Esophagus (tissue), 2 donors: ENCODE measurements at regions not wholly inside any gene's neighbourhood (a gene's known extent, or its start where the extent isn't known, plus 50 kb on each side); places are given as distances from the start of the nearest gene placed in this dataset.

Experiments
- H3K27ac ChIP-seq, 2 donors: one replicate each; pipeline ENCODE4 v1.5.1; 2013; ENCODE audit warnings: low read depth in 2 of 2, mild to moderate bottlenecking in 2 of 2, inconsistent platforms in 1 of 2, low read length in 1 of 2, moderate library complexity in 1 of 2
- H3K27me3 ChIP-seq, 2 donors: one replicate each; pipeline ENCODE4 v1.6.1; 2013; ENCODE audit warnings: low read length in 2 of 2, control low read depth in 1 of 2, mild to moderate bottlenecking in 1 of 2; ENCODE audit not compliant: insufficient read depth in 2 of 2, control insufficient read depth in 1 of 2
- H3K36me3 ChIP-seq, 2 donors: one replicate each; pipeline ENCODE4 v1.6.1; 2013; ENCODE audit warnings: low read length in 1 of 2; ENCODE audit not compliant: control insufficient read depth in 2 of 2, insufficient read depth in 2 of 2
- H3K4me1 ChIP-seq, 2 donors: one replicate each; pipeline ENCODE4 v1.6.1; 2013; ENCODE audit warnings: low read length in 1 of 2; ENCODE audit not compliant: control insufficient read depth in 2 of 2, insufficient read depth in 2 of 2
- H3K4me3 ChIP-seq, 2 donors: one replicate each; pipeline ENCODE4 v1.5.1; 2013; ENCODE audit warnings: low read length in 2 of 2, mild to moderate bottlenecking in 2 of 2, low read depth in 1 of 2, moderate library complexity in 1 of 2
- H3K9me3 ChIP-seq, 2 donors: one replicate each; pipeline ENCODE4 v1.6.1; 2013; ENCODE audit warnings: mild to moderate bottlenecking in 2 of 2, low read depth in 1 of 2, low read length in 1 of 2, moderate library complexity in 1 of 2; ENCODE audit not compliant: control insufficient read depth in 2 of 2, insufficient read depth in 1 of 2
- whole genome bisulfite sequencing, 2 donors: extraction: QIAGEN DNeasy Blood & Tissue Kit; methylation state at CpG; one replicate each; pipeline ENCODE4 v1.1.7; 2013; 5-methylcytosine and 5-hydroxymethylcytosine counted together
- donor health status: healthy with polysubstance abuse.
- donor health status: Bipolar disorder and iron deficiency.

DNA sequence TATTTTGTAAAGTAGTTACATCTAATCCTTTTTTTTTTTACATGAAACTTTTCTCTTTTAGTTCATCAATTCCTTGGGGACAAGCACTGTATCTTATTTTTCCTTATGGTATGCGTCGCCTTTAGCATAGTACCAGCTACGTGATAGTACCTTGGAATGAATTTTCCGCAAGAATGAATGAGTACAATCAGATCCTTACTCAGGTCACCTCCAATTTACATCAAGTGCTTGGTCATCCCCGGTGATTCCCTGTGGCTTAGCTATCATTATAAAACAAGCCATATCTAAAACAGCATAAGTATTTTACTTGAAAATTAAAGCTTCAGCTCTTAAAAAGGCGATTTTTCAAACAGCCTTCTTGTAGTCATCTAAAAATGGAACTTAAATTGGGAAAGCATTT is 680.4 kb upstream of the MAP3K7 start:
- peaks cover 0 to 12% of the 10 kb centered on the region in 2 donors for H3K9me3 ChIP-seq
- 84 to 87% methylated on average over 6 of the region's 6 CpGs for WGBS, 2 donors

DNA sequence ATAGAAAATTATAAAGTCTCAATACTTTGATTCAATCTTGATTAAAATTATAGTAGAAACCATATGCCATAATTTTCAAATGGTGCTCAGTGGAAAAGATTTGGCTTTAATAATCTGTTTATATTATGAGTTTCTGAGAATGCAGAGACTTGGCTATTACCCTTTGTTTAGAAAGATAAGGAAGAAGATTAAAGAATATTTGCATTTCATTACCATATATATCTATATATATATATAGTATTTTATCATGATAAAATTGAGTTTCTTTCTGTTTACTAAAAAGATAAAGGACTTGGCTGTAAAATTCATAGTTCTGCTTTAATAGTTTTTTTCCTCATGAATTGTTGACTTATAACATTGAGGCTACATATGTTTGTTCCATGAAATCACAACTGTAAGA is 679.3 kb upstream of the MAP3K7 start:
- Histone ChIP-seq H3K36me3 (no peaks in the 10 kb centered on the region), H3K9me3 (peaks cover 0 to 6% of the 10 kb centered on the region in 2 donors), H3K27me3 (no peaks in the 10 kb centered on the region), H3K27ac (no peak overlapping the region), H3K4me1 (no peaks in the 10 kb centered on the region), H3K4me3 (no peak overlapping the region)

More for the DNA sequence above, 680.4 kb upstream of the MAP3K7 start:
- Histone ChIP-seq H3K4me3 (no peak overlapping the region), H3K27ac (no peak overlapping the region), H3K36me3 (no peaks in the 10 kb centered on the region), H3K4me1 (no peaks in the 10 kb centered on the region), H3K27me3 (no peaks in the 10 kb centered on the region)

DNA sequence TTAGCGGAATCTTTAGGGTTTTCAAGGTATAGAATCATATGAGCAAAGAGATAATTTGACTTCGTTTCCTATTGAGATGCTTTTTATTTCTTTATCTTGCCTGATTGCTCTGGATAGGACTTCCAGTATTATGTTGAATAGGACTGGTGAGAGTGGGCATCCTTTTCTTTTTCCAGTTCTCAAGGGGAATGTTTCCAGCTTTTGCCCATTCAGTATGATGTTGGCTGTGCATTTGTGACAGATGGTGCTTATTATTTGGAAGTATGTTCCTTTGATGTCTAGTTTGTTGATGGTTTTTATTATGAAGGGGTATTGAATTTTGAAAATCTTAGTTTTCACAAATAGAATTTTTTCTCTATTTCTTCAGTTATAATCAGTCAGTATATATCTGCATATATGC is 656.6 kb upstream of the MAP3K7 start:
- 81 to 89% methylated on average over 2 of the region's 2 CpGs for WGBS, 2 donors
- H3K9me3 ChIP-seq, result no peaks in the 10 kb centered on the region
- no peak overlapping the region for H3K27ac ChIP-seq
- no peaks in the 10 kb centered on the region for H3K36me3 ChIP-seq
- no peaks in the 10 kb centered on the region for H3K4me1 ChIP-seq
- no peaks in the 10 kb centered on the region for H3K27me3 ChIP-seq
- no peak overlapping the region for H3K4me3 ChIP-seq

DNA sequence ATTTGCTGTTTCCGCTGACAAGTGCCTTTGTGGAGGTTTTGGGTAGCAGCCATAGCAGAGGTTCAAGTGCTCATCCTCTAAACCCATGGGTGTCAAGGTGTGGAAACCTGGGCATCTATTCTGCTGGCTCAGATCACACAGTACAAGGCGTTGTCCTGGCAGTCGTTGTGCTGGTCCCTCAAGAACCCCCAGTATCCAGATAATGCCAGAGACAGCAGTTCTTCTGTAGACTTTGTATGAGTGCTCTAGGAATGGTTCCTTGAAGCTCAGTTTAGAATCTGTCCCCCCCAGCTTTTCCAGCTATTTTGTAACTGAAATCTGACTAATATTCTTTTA is 655.7 kb upstream of the MAP3K7 start:
- Histone ChIP-seq H3K4me3 (no peak overlapping the region), H3K27me3 (no peaks in the 10 kb centered on the region), H3K27ac (no peak overlapping the region), H3K4me1 (no peaks in the 10 kb centered on the region), H3K9me3 (no peaks in the 10 kb centered on the region), H3K36me3 (no peaks in the 10 kb centered on the region)
- WGBS, 2 donors, result 80 to 90% methylated on average over 3 of the region's 3 CpGs

DNA sequence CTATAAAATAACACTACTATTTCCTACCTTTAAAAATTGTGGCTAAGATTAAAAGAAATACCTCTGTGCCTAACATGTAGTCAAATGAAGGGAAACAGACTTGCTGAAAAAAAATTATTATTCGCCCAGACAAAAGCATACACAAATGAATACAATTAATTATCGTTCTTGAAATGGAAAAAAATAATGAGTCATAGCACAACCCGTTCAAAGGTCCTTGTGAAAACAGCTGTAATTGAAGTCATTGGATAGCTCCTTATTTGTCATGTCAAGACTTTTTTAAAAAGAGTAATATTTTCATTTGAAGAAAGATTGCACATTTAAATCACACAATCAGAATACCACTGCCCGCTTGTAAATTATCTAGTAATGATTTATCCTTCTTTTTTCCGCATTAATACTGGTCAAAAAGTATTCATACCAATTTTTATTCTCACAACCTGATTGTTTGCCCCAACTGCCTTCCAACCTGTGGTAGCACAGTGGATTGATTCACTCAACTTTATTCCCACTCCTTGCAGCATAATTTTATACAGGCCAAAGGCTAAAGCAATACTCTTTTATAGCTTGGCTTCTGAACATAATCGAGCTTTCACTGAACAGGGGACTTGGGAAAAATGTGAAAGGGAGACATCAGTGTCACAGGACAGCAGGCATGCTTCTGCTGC is 655.2 kb upstream of the MAP3K7 start:
- no peaks in the 10 kb centered on the region for H3K36me3 ChIP-seq
- WGBS, 2 donors, result 55 to 58% methylated on average over 6 of the region's 6 CpGs
- H3K27me3 ChIP-seq, result no peaks in the 10 kb centered on the region
- H3K4me3 ChIP-seq, result no peak overlapping the region
- H3K4me1 ChIP-seq, result no peaks in the 10 kb centered on the region
- no peak overlapping the region for H3K27ac ChIP-seq
- H3K9me3 ChIP-seq, result no peaks in the 10 kb centered on the region

DNA sequence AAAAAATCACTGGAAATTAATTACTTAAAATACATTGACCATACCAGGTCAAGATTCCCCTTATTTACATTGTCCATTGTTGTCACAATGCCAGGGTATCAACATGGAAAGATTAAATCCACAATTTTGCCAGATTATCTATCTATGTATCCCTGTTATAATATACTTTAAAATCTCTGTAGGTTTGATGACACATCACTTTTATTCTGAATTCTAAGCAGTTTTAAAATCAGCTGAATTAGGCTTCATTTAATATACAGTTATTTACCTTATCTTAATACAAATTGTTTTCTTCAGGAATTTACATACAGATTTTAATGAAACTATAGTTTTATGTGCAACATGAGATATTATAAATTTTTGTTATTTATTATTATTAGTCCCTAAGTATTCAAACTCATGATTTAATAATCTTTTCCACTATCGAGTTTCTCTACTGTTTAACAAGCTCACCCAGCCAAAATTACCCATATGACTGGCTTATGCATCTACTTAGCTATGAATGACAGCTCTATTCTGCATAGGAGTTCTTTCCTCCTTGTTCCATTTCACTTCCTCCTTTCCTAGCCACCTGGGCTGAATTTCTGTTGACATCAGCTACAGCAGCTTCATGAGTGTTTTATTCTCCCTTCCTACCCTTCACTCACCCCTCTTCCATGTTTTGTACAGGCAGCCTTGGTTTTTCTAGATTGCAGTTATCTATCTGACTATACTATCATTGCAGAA is 654.2 kb upstream of the MAP3K7 start:
- Histone ChIP-seq H3K36me3 (no peaks in the 10 kb centered on the region), H3K27ac (no peak overlapping the region), H3K4me1 (no peaks in the 10 kb centered on the region), H3K9me3 (no peaks in the 10 kb centered on the region), H3K27me3 (no peaks in the 10 kb centered on the region), H3K4me3 (no peak overlapping the region)
- 57 to 73% methylated on average over 1 of the region's 1 CpG for WGBS, 2 donors

DNA sequence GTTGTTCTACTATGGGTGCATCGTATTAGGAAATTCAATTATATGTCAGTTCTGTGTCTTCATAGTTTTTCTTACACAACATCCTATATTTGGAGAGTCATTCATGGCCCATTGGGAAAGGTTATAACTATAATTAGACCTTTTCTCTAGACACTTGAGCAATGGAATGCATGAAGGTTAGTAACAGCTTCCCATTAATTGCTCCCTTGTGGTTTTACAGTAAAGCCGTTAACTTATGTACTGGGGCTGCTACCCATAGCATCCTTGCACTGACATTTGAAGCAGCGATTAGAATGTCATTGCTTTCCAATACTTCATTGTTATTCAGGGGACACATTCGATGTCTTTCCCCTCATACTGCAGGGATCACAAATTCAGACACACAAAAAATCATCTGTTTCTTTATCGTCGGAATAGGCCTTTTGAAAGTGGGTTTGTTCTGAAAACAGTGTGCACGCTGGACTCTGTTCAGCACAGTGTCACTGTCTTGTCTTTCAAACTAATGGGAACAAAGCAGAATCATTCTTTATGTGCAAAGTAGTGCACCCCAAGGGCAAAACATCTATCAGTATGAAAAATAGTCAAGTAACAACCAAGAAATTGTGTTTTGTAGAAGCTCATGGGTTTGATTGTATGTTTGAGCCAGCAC is 634.3 kb upstream of the MAP3K7 start:
- H3K36me3 ChIP-seq, result no peaks in the 10 kb centered on the region
- H3K27ac ChIP-seq, result no peak overlapping the region
- H3K4me1 ChIP-seq, result no peaks in the 10 kb centered on the region
- H3K9me3 ChIP-seq, result no peaks in the 10 kb centered on the region
- 66 to 80% methylated on average over 7 of the region's 7 CpGs for WGBS, 2 donors
- no peak overlapping the region for H3K4me3 ChIP-seq
- H3K27me3 ChIP-seq, result no peaks in the 10 kb centered on the region

DNA sequence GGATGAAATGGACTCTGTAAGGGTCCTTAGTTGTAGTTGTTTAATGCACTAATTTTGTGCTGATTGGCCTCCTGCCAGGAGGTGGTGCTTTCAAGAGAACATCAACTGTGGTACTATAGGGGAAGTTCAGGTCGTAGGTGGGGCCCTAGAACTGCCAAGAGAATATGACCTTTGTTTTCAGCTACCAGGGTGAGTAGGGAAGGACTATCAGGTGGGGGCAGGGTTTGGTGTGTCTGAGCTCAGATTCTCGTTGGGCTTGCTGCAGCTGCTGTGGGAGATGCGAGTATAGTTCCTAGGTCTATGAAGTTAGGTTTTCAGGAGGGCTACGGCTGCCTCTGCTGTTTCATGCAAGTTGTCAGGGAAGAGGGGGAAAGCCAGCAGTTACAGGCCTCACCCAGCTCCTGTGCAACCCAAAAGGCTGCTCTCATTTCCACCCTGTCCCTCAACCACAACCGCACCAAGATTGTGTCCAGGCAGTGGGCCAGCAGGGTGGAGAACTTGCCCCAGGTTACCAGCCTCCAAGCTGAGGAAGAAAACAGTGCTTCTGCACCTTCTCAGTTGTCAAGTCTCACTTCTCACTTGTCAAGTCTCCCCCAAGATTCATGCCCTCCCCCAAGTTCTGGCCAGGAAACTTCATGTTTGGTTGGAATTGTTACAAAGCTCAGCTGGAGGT is 626.5 kb upstream of the MAP3K7 start:
- peaks cover 0 to 4% of the 10 kb centered on the region in 2 donors for H3K9me3 ChIP-seq
- H3K4me1 ChIP-seq, result no peaks in the 10 kb centered on the region
- no peaks in the 10 kb centered on the region for H3K36me3 ChIP-seq
- no peak overlapping the region for H3K4me3 ChIP-seq
- H3K27me3 ChIP-seq, result no peaks in the 10 kb centered on the region
- no peak overlapping the region for H3K27ac ChIP-seq
- 58 to 71% methylated on average over 4 to 5 of the region's 5 CpGs for WGBS, 2 donors

DNA sequence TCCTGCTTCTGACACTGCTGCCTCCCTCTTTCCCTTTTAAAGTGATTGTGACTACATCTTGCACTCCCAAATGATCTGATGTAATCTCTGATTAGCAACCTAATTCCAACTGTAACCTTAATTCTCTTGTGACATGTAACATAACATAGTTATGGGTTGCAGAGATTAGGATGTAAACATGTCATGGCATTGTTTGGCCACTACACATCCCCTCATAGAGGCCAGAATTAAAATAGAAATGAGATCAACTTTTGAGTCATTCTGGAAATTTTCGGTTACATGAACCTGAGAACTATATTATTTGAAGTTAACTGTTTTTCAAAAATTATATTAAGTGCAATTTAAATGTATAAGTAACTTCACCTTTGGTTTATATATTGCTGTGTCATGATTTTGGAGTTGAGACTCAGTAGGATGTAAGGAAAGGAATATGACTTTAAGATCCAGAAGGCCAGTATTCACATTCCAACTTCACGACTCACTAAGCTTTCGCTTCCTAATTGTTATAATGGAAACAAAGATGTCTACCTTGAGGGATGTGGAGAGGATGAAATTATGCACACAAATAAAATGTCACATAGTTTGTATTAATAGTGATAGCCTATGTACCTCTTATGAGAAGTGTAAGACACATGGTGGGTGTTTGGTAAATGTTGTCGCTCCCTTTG is 611.9 kb upstream of the MAP3K7 start:
- no peaks in the 10 kb centered on the region for H3K36me3 ChIP-seq
- no peak overlapping the region for H3K4me3 ChIP-seq
- 80 to 84% methylated on average over 4 of the region's 4 CpGs for WGBS, 2 donors

More for the DNA sequence above, 611.9 kb upstream of the MAP3K7 start:
- Histone ChIP-seq H3K4me1 (no peaks in the 10 kb centered on the region), H3K27ac (no peak overlapping the region), H3K27me3 (no peaks in the 10 kb centered on the region), H3K9me3 (no peaks in the 10 kb centered on the region)
